Ishikawa (cell line): ENCODE measurements at regions not wholly inside any gene's neighbourhood (a gene's known extent, or its start where the extent isn't known, plus 50 kb on each side); places are given as distances from the start of the nearest gene placed in this dataset.

Experiments used
- CEBPB ChIP-seq: IDR thresholded peaks from 2 replicates; pipeline ENCODE4 v1.6.1; 2012
- CREB1 ChIP-seq: IDR thresholded peaks from 2 replicates; pipeline ENCODE4 v1.6.1; 2012; ENCODE audit warnings: low read depth
- EGR1 ChIP-seq: IDR thresholded peaks from 2 replicates; pipeline ENCODE4 v1.6.1; 2012
- EP300 ChIP-seq: IDR thresholded peaks from 2 replicates; pipeline ENCODE4 v1.6.1; 2012; ENCODE audit warnings: borderline replicate concordance
- FOXM1 ChIP-seq: IDR thresholded peaks from 2 replicates; pipeline ENCODE4 v1.6.1; 2012; ENCODE audit warnings: low read depth, borderline replicate concordance
- NFIC ChIP-seq: IDR thresholded peaks from 2 replicates; pipeline ENCODE4 v1.6.1; 2012
- RAD21 ChIP-seq: IDR thresholded peaks from 2 replicates; pipeline ENCODE4 v1.6.1; 2012; ENCODE audit warnings: low read depth
- TAF1 ChIP-seq: IDR thresholded peaks from 2 replicates; pipeline ENCODE4 v1.6.1; 2012; ENCODE audit warnings: low read depth, mild to moderate bottlenecking
- TCF12 ChIP-seq: IDR thresholded peaks from 2 replicates; pipeline ENCODE4 v1.6.1; 2012; ENCODE audit warnings: low read depth
- TEAD4 ChIP-seq: IDR thresholded peaks from 2 replicates; pipeline ENCODE4 v1.6.1; 2012
- YY1 ChIP-seq: IDR thresholded peaks from 2 replicates; pipeline ENCODE4 v1.6.1; 2012; ENCODE audit warnings: low read depth
- ZBTB7A ChIP-seq: IDR thresholded peaks from 2 replicates; pipeline ENCODE4 v1.6.1; 2012; ENCODE audit warnings: low read depth
- TF ChIP-seq, protein P1 (sequence below): IDR thresholded peaks from 2 replicates; pipeline ENCODE4 v1.6.1; 2012
- TF ChIP-seq, protein P2 (sequence below): IDR thresholded peaks from 2 replicates; pipeline ENCODE4 v1.6.1; 2012
- TF ChIP-seq, protein P3 (sequence below): IDR thresholded peaks from 2 replicates; pipeline ENCODE4 v1.6.1; 2012; ENCODE audit warnings: low read depth, mild to moderate bottlenecking

DNA sequence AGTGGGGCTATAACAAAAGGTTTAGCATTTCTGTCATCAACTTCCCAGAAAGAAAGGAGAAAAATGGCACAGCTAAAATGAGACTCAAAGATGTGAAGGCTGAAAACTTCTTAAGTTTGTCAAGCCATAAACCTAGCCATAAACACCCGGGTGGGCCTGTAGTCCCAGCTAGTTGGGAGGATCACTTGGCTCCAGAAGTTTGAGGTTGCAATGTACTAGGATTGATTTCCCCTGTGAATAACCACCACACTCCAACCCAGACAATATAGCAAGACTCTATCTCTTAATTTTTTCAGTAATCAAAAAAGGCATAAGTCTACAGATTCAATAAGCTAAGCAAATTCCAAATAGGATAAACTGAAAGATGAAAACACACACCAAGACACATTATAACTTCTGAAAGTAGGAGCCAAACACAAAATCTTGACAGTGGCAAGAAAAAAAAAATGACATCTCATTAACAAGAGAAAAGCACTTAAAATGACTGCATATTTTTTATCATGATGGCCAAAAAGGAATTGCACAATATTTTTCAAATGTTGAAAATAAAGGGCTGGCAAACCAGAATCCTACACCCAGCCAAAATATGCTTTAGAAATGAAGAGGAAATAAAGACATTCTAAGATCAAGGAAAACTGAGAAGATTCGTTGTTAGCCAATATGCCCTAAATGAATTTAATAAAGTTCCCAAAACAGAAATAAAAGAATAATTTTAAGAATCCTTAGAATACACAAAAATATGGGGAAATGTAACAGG is 308.4 kb downstream of the BRINP1 start:
- TF ChIP-seq RAD21 (no peak), CEBPB (no peak), TEAD4 (no peak), ZBTB7A (no peak), CREB1 (no peak)
- TF ChIP-seq, protein P1, sequence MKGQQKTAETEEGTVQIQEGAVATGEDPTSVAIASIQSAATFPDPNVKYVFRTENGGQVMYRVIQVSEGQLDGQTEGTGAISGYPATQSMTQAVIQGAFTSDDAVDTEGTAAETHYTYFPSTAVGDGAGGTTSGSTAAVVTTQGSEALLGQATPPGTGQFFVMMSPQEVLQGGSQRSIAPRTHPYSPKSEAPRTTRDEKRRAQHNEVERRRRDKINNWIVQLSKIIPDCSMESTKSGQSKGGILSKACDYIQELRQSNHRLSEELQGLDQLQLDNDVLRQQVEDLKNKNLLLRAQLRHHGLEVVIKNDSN = no peak
- TF ChIP-seq, protein P2, sequence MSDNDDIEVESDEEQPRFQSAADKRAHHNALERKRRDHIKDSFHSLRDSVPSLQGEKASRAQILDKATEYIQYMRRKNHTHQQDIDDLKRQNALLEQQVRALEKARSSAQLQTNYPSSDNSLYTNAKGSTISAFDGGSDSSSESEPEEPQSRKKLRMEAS = no peak

GRCh38 chr9:119071636-119072035 is 297.6 kb downstream of the BRINP1 start:
- no peak for TF ChIP-seq RAD21
- no peak for TF ChIP-seq TEAD4
- no peak for TF ChIP-seq ZBTB7A
- TF ChIP-seq EGR1 = no peak
- TF ChIP-seq TAF1 = no peak
- no peak for TF ChIP-seq FOXM1
- TF ChIP-seq, protein P3, sequence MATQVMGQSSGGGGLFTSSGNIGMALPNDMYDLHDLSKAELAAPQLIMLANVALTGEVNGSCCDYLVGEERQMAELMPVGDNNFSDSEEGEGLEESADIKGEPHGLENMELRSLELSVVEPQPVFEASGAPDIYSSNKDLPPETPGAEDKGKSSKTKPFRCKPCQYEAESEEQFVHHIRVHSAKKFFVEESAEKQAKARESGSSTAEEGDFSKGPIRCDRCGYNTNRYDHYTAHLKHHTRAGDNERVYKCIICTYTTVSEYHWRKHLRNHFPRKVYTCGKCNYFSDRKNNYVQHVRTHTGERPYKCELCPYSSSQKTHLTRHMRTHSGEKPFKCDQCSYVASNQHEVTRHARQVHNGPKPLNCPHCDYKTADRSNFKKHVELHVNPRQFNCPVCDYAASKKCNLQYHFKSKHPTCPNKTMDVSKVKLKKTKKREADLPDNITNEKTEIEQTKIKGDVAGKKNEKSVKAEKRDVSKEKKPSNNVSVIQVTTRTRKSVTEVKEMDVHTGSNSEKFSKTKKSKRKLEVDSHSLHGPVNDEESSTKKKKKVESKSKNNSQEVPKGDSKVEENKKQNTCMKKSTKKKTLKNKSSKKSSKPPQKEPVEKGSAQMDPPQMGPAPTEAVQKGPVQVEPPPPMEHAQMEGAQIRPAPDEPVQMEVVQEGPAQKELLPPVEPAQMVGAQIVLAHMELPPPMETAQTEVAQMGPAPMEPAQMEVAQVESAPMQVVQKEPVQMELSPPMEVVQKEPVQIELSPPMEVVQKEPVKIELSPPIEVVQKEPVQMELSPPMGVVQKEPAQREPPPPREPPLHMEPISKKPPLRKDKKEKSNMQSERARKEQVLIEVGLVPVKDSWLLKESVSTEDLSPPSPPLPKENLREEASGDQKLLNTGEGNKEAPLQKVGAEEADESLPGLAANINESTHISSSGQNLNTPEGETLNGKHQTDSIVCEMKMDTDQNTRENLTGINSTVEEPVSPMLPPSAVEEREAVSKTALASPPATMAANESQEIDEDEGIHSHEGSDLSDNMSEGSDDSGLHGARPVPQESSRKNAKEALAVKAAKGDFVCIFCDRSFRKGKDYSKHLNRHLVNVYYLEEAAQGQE = no peak
- TF ChIP-seq, protein P1 = no peak
- TF ChIP-seq EP300 = no peak
- TF ChIP-seq YY1 = no peak
- TF ChIP-seq NFIC = no peak

DNA sequence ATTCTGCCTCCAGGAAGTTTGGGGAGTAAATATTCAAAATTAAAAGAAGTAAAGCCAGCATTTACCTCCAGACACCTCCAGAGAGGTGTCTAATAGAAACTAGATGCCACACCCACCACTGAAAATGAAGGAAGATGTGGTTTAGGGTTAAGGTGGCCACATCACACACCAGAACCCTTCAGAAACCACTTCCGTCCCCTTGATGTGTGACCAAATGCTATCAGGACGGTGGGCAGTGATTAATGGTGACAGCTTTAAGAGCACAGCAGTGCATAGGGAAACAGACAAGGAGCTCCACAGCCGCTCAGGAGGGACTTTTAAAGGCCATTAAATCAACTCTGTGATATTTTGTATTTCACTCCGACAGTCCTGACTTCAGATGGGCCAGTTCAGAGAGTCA is 295.2 kb downstream of the BRINP1 start:
- TF ChIP-seq RAD21 (no peak), CEBPB (no peak), EGR1 (no peak), TEAD4 (no peak), TAF1 (no peak), ZBTB7A (no peak), NFIC (no peak), YY1 (no peak), TCF12 (no peak), EP300 (no peak), CREB1 (no peak), FOXM1 (no peak)
- TF ChIP-seq, protein P2 = no peak
- TF ChIP-seq, protein P3 = no peak
- TF ChIP-seq, protein P1 = no peak

DNA sequence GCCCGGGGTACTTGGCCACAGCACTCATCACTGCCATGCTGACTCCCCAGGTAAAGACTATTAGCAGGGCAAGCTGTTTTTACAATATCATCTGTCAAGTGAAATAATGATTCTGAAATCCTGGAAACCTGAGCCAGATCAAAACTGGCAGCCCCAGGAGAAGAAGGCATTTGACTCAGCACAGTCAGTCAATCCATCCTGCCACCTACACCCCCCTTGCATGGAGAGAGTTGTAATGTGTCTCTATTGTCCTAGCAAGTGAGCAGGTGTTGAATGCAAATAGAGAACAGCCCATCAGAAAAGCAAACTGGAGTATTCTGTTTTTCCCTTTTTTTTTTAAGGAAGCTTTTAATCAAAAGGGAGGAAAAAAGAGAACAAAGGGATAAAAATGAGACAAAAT is 291.2 kb downstream of the BRINP1 start:
- TF ChIP-seq TAF1 (no peak), NFIC (no peak), CEBPB (no peak), RAD21 (no peak), YY1 (no peak), TEAD4 (no peak), EGR1 (no peak)
- TF ChIP-seq, protein P2 = no peak
- TF ChIP-seq, protein P3 = no peak
